ENCODE measurements at regions not wholly inside any gene's neighbourhood (a gene's known extent, or its start where the extent isn't known, plus 50 kb on each side); places are given as distances from the start of the nearest gene placed in this dataset.

- ATAC-seq (replicated peaks in 1 of 2) (no peak), DNase-seq (no peak)
- H3K4me3 Mint-ChIP-seq = no peak overlapping the region
- no peaks in the 10 kb centered on the region for H3K27me3 Mint-ChIP-seq (ENCODE audit: low read depth)
- H3K9me3 Mint-ChIP-seq = no peaks in the 10 kb centered on the region
- H3K27ac Mint-ChIP-seq = no peak overlapping the region
- H3K36me3 Mint-ChIP-seq (ENCODE audit: insufficient read depth in 2 of 2) = no peaks in the 10 kb centered on the region
- H3K4me1 Mint-ChIP-seq (ENCODE audit: low read depth) = no peaks in the 10 kb centered on the region
Measured at GRCh38 chr13:78802912-78803311, 144.0 kb upstream of the OBI1 start.

DNA sequence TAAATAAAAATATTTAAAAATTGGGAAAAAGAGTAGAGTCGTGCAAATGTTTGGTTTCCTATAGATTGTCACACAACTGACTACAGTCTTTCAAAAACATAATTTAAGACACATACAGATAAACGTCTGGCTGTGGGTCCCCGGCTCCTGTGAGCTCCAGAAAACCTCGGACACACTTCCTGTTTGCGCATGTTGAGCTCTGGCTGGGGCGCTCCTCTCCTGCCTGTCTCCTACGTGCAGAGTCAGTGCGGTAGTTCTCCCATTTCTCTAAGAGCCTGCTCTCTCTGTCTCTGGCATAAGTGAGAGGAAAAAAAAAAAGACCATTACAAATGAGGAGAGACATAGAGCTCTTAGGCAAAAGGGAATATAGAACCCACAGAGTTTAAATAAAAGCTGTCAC lies 128.2 kb upstream of the OBI1 start:
- Mint-ChIP-seq H3K27ac (no peak overlapping the region), H3K36me3 (ENCODE audit: insufficient read depth in 2 of 2) (no peaks in the 10 kb centered on the region), H3K27me3 (ENCODE audit: low read depth) (peaks cover 6% of the 10 kb centered on the region), H3K4me3 (no peak overlapping the region), H3K4me1 (ENCODE audit: low read depth) (no peaks in the 10 kb centered on the region), H3K9me3 (no peaks in the 10 kb centered on the region)
- ATAC-seq (replicated peaks in 1 of 2) (no peak), DNase-seq (no peak)

DNA sequence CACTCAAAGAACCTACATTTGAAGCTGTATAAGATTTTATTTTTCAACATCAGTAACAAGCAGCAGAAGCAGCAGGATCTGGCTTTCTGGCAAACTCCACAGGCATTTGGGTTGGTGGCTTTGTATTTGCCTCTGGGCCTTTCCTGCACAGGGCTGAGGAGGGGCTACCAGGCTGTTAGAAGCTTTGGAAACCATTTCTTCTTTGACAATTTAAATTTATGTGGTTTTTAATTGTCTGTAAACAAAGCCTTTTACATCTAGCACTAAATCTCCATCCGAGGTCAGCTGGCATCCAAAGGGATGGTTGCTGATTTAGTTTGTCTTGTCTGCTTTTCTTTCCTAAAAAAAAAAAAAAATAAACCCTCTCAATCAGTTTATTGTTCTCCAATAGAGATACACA lies 127.5 kb upstream of the OBI1 start:
- DNase-seq = no peak
- Mint-ChIP-seq H3K27ac (no peak overlapping the region), H3K36me3 (ENCODE audit: insufficient read depth in 2 of 2) (no peaks in the 10 kb centered on the region), H3K27me3 (ENCODE audit: low read depth) (peaks cover 6% of the 10 kb centered on the region), H3K9me3 (no peaks in the 10 kb centered on the region), H3K4me1 (ENCODE audit: low read depth) (no peaks in the 10 kb centered on the region), H3K4me3 (no peak overlapping the region)
- ATAC-seq (replicated peaks in 1 of 2) = no peak

- DNase-seq = no peak
- no peak for ATAC-seq (replicated peaks in 1 of 2)
Measured at GRCh38 chr13:78785764-78786163, 126.8 kb upstream of the OBI1 start.

GRCh38 chr13:78784014-78784750 lies 125.2 kb upstream of the OBI1 start:
- H3K27ac Mint-ChIP-seq = no peak overlapping the region
- no peak overlapping the region for H3K4me3 Mint-ChIP-seq
- ATAC-seq (replicated peaks in 1 of 2) (no peak), DNase-seq (no peak)
- H3K27me3 Mint-ChIP-seq (ENCODE audit: low read depth) = peaks cover 6% of the 10 kb centered on the region
- H3K36me3 Mint-ChIP-seq (ENCODE audit: insufficient read depth in 2 of 2) = no peaks in the 10 kb centered on the region
- no peaks in the 10 kb centered on the region for H3K4me1 Mint-ChIP-seq (ENCODE audit: low read depth)
- no peaks in the 10 kb centered on the region for H3K9me3 Mint-ChIP-seq

More at GRCh38 chr13:78785764-78786163, 126.8 kb upstream of the OBI1 start:
- Mint-ChIP-seq H3K4me3 (no peak overlapping the region), H3K27ac (no peak overlapping the region), H3K27me3 (ENCODE audit: low read depth) (peaks cover 6% of the 10 kb centered on the region), H3K36me3 (ENCODE audit: insufficient read depth in 2 of 2) (no peaks in the 10 kb centered on the region), H3K4me1 (ENCODE audit: low read depth) (no peaks in the 10 kb centered on the region), H3K9me3 (no peaks in the 10 kb centered on the region)

- ATAC-seq (replicated peaks in 1 of 2) = no peak
Measured at GRCh38 chr13:78780708-78781107, 121.8 kb upstream of the OBI1 start.

GRCh38 chr13:78779608-78780007 lies 120.7 kb upstream of the OBI1 start:
- Mint-ChIP-seq H3K36me3 (ENCODE audit: insufficient read depth in 2 of 2) (no peaks in the 10 kb centered on the region), H3K27me3 (ENCODE audit: low read depth) (peaks cover 14% of the 10 kb centered on the region), H3K4me1 (ENCODE audit: low read depth) (no peaks in the 10 kb centered on the region), H3K4me3 (no peak overlapping the region), H3K27ac (no peak overlapping the region), H3K9me3 (no peaks in the 10 kb centered on the region)
- ATAC-seq (replicated peaks in 1 of 2) (no peak), DNase-seq (no peak)

More at GRCh38 chr13:78780708-78781107, 121.8 kb upstream of the OBI1 start:
- no peaks in the 10 kb centered on the region for H3K9me3 Mint-ChIP-seq
- no peak for DNase-seq
- no peaks in the 10 kb centered on the region for H3K4me1 Mint-ChIP-seq (ENCODE audit: low read depth)
- peaks cover 14% of the 10 kb centered on the region for H3K27me3 Mint-ChIP-seq (ENCODE audit: low read depth)
- H3K4me3 Mint-ChIP-seq = no peak overlapping the region
- H3K27ac Mint-ChIP-seq = no peak overlapping the region
- H3K36me3 Mint-ChIP-seq (ENCODE audit: insufficient read depth in 2 of 2) = no peaks in the 10 kb centered on the region

DNA sequence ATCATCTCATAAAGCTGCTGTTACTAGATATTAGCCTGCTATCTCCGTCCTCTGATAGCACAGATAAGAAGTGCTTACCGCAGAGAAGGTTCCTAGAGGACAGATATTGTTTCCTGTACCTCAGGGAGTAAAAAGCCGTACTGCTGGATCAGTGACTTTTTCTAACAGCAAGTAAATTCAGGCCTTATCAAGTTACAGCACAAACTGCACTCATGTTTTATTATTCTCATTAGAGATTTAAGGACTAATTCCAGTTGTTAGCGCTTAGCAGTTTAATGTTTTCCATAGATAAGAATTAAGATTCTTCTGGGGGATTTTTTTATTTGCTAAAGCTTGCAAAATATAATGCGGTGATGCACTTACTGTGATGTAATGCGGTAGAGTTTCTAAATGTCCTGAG lies 119.0 kb upstream of the OBI1 start:
- H3K4me3 Mint-ChIP-seq = no peak overlapping the region
- DNase-seq = no peak
- no peak for ATAC-seq (replicated peaks in 1 of 2)
- no peaks in the 10 kb centered on the region for H3K36me3 Mint-ChIP-seq (ENCODE audit: insufficient read depth in 2 of 2)
- no peaks in the 10 kb centered on the region for H3K4me1 Mint-ChIP-seq (ENCODE audit: low read depth)
- H3K9me3 Mint-ChIP-seq = no peaks in the 10 kb centered on the region
- peaks cover 11% of the 10 kb centered on the region for H3K27me3 Mint-ChIP-seq (ENCODE audit: low read depth)
- H3K27ac Mint-ChIP-seq = no peak overlapping the region

GRCh38 chr13:78777396-78777795 lies 118.4 kb upstream of the OBI1 start:
- DNase-seq = no peak
- Mint-ChIP-seq H3K36me3 (ENCODE audit: insufficient read depth in 2 of 2) (no peaks in the 10 kb centered on the region), H3K9me3 (no peaks in the 10 kb centered on the region), H3K4me1 (ENCODE audit: low read depth) (no peaks in the 10 kb centered on the region), H3K4me3 (no peak overlapping the region), H3K27me3 (ENCODE audit: low read depth) (peaks cover 8% of the 10 kb centered on the region), H3K27ac (no peak overlapping the region)
- ATAC-seq (replicated peaks in 1 of 2) = no peak

DNA sequence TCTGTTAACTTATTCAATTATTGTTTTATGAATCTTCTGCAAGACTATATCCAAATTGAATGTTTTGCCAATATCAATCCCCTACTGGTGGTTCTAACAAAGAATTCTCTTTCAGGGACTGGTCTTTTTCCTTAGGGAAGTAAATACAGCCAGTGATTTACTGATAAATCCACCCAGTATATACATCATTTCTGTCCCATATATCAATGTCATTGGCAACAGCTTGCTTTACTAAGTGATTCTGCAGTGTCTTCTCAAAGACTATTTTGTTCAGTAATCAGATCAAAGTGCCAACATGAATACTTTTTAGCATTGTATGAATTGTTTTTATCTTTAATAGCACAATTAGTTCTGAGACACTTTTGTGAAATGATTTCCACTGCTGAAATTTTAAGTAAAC lies 114.0 kb upstream of the OBI1 start:
- DNase-seq = no peak
- Mint-ChIP-seq H3K36me3 (ENCODE audit: insufficient read depth in 2 of 2) (no peaks in the 10 kb centered on the region), H3K4me1 (ENCODE audit: low read depth) (no peaks in the 10 kb centered on the region), H3K27ac (no peak overlapping the region), H3K9me3 (no peaks in the 10 kb centered on the region), H3K27me3 (ENCODE audit: low read depth) (peaks cover 8% of the 10 kb centered on the region), H3K4me3 (no peak overlapping the region)
- no peak for ATAC-seq (replicated peaks in 1 of 2)

DNA sequence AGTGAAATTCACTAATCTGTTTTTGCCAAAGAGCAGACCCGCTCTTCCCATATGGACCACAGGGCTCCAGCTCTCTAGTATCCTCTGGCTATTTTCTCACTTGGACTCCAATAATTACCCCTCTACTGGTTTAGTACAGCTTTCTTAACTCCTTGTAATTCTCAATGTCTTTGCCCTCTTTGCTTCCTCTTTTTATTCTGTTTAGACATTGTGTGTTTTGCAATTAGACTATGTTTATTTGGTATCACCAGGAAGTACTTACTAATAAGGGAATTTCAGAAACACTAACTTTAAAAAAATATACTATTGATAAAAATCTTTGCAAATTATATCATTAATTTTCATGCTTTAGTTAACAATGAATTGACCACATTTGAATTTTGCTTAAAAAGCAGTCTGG lies 111.6 kb upstream of the OBI1 start:
- no peaks in the 10 kb centered on the region for H3K4me1 Mint-ChIP-seq (ENCODE audit: low read depth)
- no peak overlapping the region for H3K27ac Mint-ChIP-seq
- no peaks in the 10 kb centered on the region for H3K36me3 Mint-ChIP-seq (ENCODE audit: insufficient read depth in 2 of 2)
- DNase-seq (no peak), ATAC-seq (replicated peaks in 1 of 2) (no peak)
- H3K9me3 Mint-ChIP-seq = no peaks in the 10 kb centered on the region
- H3K27me3 Mint-ChIP-seq (ENCODE audit: low read depth) = no peaks in the 10 kb centered on the region
- no peak overlapping the region for H3K4me3 Mint-ChIP-seq

DNA sequence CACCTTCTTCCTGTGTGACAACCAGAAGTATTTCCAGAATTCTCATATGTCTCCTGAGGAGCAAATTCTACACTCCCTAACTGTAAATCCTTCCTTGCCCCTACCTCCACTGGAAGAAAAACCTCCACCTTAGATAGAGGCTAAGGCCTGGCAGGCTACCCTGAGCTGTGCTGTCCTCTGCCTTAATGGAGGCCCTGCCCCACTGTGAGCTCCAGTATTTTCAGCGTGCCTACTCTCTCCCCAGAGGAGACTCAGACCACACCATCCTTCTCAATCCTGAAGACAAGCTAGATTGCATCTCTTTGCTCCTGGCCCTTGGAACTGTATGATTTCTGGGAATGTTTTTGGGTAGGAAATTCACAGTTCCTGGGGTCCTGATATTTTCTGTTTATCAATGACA lies 110.0 kb upstream of the OBI1 start:
- Mint-ChIP-seq H3K4me3 (no peak overlapping the region), H3K27me3 (ENCODE audit: low read depth) (peaks cover 5% of the 10 kb centered on the region), H3K27ac (no peak overlapping the region), H3K4me1 (ENCODE audit: low read depth) (no peaks in the 10 kb centered on the region), H3K36me3 (ENCODE audit: insufficient read depth in 2 of 2) (no peaks in the 10 kb centered on the region), H3K9me3 (no peaks in the 10 kb centered on the region)
- DNase-seq = no peak
- ATAC-seq (replicated peaks in 1 of 2) = no peak

GRCh38 chr13:78764665-78765064 lies 105.7 kb upstream of the OBI1 start:
- Mint-ChIP-seq H3K9me3 (no peaks in the 10 kb centered on the region), H3K27me3 (ENCODE audit: low read depth) (peaks cover 5% of the 10 kb centered on the region), H3K27ac (no peak overlapping the region), H3K4me3 (no peak overlapping the region), H3K4me1 (ENCODE audit: low read depth) (no peaks in the 10 kb centered on the region), H3K36me3 (ENCODE audit: insufficient read depth in 2 of 2) (no peaks in the 10 kb centered on the region)
- DNase-seq = no peak
- ATAC-seq (replicated peaks in 1 of 2) = no peak

DNA sequence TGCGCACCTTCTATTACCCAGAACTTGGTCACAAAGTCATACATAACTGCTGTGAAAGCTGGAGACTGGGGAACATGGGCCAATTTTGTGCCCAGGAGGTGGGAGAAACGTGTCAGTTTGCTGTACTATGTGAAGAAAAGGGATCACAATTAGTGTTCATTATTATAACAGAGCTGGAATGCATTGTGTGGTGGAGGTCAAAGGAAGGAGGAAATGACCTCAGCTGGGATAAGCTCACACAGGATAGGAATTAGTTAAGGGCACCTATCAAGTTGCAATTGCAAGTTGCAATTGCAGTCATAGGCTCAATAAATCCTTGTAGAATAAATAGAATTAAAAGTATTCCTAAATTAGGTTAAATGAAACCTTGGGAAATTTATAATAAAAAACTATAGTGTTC lies 103.9 kb upstream of the OBI1 start:
- H3K36me3 Mint-ChIP-seq (ENCODE audit: insufficient read depth in 2 of 2) = no peaks in the 10 kb centered on the region
- H3K4me1 Mint-ChIP-seq (ENCODE audit: low read depth) = no peaks in the 10 kb centered on the region
- ATAC-seq (replicated peaks in 1 of 2) (no peak), DNase-seq (no peak)
- no peaks in the 10 kb centered on the region for H3K9me3 Mint-ChIP-seq
- no peak overlapping the region for H3K27ac Mint-ChIP-seq
- no peak overlapping the region for H3K4me3 Mint-ChIP-seq
- H3K27me3 Mint-ChIP-seq (ENCODE audit: low read depth) = peaks cover 5% of the 10 kb centered on the region
